Parathyroid adenoma (tissue), 2 donors: ENCODE measurements at regions not wholly inside any gene's neighbourhood (a gene's known extent, or its start where the extent isn't known, plus 50 kb on each side); places are given as distances from the start of the nearest gene placed in this dataset.

ENCODE experiments used
- H2AFZ ChIP-seq: fragments of 300-600 bp; sonication (generic); one replicate; pipeline ENCODE4 v1.7.0; 2017; ENCODE audit warnings: antibody characterized with exemption, mild to moderate bottlenecking
- H3K27ac ChIP-seq: fragments of 300-600 bp; sonication (generic); one replicate; pipeline ENCODE4 v1.7.0; 2017
- H3K27me3 ChIP-seq: fragments of 300-600 bp; sonication (generic); one replicate; pipeline ENCODE4 v1.7.0; 2017; ENCODE audit warnings: low read length; ENCODE audit not compliant: control insufficient read depth, insufficient read depth
- H3K36me3 ChIP-seq: fragments of 300-600 bp; sonication (generic); one replicate; pipeline ENCODE4 v1.7.0; 2017; ENCODE audit warnings: low read length; ENCODE audit not compliant: control insufficient read depth, insufficient read depth
- H3K4me1 ChIP-seq: fragments of 300-600 bp; sonication (generic); one replicate; pipeline ENCODE4 v1.7.0; 2017; ENCODE audit warnings: control low read depth
- H3K4me2 ChIP-seq: fragments of 300-600 bp; sonication (generic); one replicate; pipeline ENCODE4 v1.7.0; 2017; ENCODE audit warnings: low read length
- H3K4me3 ChIP-seq: fragments of 300-600 bp; sonication (generic); one replicate; pipeline ENCODE4 v1.7.0; 2017; ENCODE audit warnings: low read depth, low read length
- H3K79me2 ChIP-seq: fragments of 300-600 bp; sonication (generic); one replicate; pipeline ENCODE4 v1.7.0; 2017; ENCODE audit warnings: control low read depth
- H3K9ac ChIP-seq: fragments of 300-600 bp; sonication (generic); one replicate; pipeline ENCODE4 v1.7.0; 2017; ENCODE audit warnings: mild to moderate bottlenecking
- H3K9me3 ChIP-seq: fragments of 300-600 bp; sonication (generic); one replicate; pipeline ENCODE4 v1.7.0; 2017; ENCODE audit warnings: low read length; ENCODE audit not compliant: control insufficient read depth
- TF ChIP-seq, protein P1 (sequence below): fragments of 300-600 bp; sonication (generic); IDR thresholded peaks from one replicate; pipeline ENCODE4 v1.7.0; 2017; ENCODE audit warnings: antibody characterized with exemption, mild to moderate bottlenecking
- donor health status: primary hyperparathyroidism.

DNA sequence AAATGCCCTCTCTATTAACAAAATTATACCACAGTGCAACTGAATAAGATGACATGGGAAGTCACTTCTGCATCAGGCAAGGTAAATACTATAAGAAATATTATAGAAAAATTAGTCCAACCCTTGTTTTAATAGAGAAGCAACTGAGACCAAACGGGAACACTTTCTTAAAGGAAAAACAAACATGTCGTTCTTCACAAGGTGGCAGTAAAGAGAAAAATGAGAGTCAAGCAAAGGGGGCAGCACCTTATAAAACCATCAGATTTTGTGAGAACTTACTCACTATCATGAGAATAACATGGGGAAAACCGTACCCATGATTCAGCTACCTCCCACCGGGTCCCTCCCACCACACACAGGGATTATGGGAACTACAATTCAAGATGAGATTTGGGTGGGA lies 481.7 kb upstream of the CRIM1 start:
- TF ChIP-seq, protein P1, sequence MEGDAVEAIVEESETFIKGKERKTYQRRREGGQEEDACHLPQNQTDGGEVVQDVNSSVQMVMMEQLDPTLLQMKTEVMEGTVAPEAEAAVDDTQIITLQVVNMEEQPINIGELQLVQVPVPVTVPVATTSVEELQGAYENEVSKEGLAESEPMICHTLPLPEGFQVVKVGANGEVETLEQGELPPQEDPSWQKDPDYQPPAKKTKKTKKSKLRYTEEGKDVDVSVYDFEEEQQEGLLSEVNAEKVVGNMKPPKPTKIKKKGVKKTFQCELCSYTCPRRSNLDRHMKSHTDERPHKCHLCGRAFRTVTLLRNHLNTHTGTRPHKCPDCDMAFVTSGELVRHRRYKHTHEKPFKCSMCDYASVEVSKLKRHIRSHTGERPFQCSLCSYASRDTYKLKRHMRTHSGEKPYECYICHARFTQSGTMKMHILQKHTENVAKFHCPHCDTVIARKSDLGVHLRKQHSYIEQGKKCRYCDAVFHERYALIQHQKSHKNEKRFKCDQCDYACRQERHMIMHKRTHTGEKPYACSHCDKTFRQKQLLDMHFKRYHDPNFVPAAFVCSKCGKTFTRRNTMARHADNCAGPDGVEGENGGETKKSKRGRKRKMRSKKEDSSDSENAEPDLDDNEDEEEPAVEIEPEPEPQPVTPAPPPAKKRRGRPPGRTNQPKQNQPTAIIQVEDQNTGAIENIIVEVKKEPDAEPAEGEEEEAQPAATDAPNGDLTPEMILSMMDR: no peak
- no peaks in the 10 kb centered on the region for H3K9me3 ChIP-seq
- H3K27me3 ChIP-seq: no peaks in the 10 kb centered on the region
- H3K36me3 ChIP-seq: no peaks in the 10 kb centered on the region
- no peak overlapping the region for H3K4me3 ChIP-seq
- H3K9ac ChIP-seq: no peak overlapping the region
- H3K4me2 ChIP-seq: no peak overlapping the region
- no peak overlapping the region for H3K27ac ChIP-seq
- H3K79me2 ChIP-seq: no peaks in the 10 kb centered on the region
- no peak overlapping the region for H2AFZ ChIP-seq
- no peaks in the 10 kb centered on the region for H3K4me1 ChIP-seq

DNA sequence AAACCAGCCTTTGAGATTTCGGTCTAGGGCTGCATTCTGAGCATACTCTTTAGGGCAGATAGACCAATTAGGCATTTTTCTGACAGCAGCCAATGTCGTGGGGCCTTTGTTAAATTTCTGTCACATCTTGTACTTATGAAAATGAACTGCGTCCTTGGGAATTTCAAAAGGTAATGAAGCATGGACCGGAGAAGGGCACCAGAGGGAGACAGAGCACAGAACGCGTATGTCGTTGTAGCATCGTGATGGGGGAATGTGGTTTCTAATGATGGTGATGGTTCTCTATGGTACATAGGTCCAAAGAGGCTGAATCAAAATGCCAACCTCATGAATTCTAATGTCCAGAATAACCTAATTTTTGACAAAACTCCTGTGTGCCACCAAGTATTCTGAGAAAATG lies 483.9 kb upstream of the CRIM1 start:
- no peaks in the 10 kb centered on the region for H3K36me3 ChIP-seq
- no peak overlapping the region for H2AFZ ChIP-seq
- H3K4me2 ChIP-seq: no peak overlapping the region
- TF ChIP-seq, protein P1: no peak
- no peak overlapping the region for H3K9ac ChIP-seq
- H3K4me3 ChIP-seq: no peak overlapping the region
- no peaks in the 10 kb centered on the region for H3K79me2 ChIP-seq
- no peaks in the 10 kb centered on the region for H3K4me1 ChIP-seq
- no peaks in the 10 kb centered on the region for H3K27me3 ChIP-seq
- H3K27ac ChIP-seq: no peak overlapping the region
- H3K9me3 ChIP-seq: no peaks in the 10 kb centered on the region

DNA sequence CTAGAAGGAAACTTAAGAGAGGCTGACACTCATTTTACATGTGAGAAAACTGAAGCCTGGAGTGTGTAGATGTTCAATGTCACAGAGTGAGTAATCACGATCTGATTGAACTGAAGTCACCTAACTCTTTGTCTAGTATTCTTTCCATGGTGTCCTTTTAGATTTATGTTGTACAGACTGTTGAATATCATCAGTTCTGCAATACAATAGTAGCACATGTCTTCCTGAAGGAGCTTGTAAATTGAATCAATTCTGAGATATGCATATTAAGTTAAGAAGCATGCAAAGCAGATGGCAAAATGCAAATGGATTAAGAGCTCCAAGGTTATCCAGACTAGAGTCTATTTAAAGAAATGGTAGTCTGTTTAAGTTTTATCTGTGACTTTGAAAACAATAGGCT lies 484.9 kb upstream of the CRIM1 start:
- TF ChIP-seq, protein P1: no peak
- Histone ChIP-seq H3K4me3 (no peak overlapping the region), H3K27me3 (no peaks in the 10 kb centered on the region), H3K36me3 (no peaks in the 10 kb centered on the region), H3K9me3 (no peaks in the 10 kb centered on the region), H3K27ac (no peak overlapping the region), H3K4me1 (no peaks in the 10 kb centered on the region), H3K4me2 (no peak overlapping the region), H3K79me2 (no peaks in the 10 kb centered on the region), H3K9ac (no peak overlapping the region), H2AFZ (no peak overlapping the region)

DNA sequence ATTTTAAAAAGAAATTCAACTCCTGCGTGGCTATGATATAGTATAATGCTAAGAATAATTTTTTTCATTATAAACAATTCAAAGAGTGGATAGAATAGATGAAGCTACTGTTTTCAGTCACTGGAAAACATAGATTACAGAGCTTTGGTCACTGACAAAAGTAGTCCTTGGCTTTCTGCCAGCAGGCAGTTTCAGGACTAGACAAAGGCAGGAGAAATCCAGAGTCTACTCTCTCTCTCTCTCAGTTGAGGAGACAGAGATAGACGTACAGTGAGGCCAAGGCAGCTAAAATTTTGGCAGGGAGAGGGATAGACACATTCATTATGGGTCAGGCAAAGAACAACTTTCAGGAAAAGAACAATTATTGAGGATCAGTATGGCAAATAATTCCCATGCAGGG lies 491.4 kb upstream of the CRIM1 start:
- H2AFZ ChIP-seq: no peak overlapping the region
- H3K27ac ChIP-seq: no peak overlapping the region
- H3K9ac ChIP-seq: no peak overlapping the region
- no peaks in the 10 kb centered on the region for H3K27me3 ChIP-seq
- TF ChIP-seq, protein P1: no peak
- no peaks in the 10 kb centered on the region for H3K79me2 ChIP-seq
- no peak overlapping the region for H3K4me2 ChIP-seq
- no peaks in the 10 kb centered on the region for H3K4me1 ChIP-seq
- H3K9me3 ChIP-seq: no peaks in the 10 kb centered on the region
- no peak overlapping the region for H3K4me3 ChIP-seq
- H3K36me3 ChIP-seq: no peaks in the 10 kb centered on the region

DNA sequence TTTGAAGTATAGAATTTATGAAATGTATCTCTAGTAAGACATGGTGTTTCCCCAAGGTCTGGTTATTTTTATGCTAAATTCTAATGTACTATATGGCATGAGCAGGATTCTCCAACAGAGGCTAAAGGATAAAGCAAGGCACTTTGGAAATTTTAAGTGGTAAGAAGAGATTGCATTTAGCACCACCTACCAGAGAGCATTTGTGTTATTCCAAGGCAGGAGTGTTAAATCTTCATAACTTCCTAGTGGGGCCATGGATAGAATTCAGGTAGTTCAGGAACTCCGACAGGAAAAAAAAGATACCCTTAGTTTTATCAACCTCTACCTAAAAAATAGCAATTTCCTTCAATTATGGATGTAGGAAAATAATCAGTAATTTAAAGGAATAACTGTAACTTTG lies 497.4 kb upstream of the CRIM1 start:
- H3K4me1 ChIP-seq: no peaks in the 10 kb centered on the region
- no peak overlapping the region for H3K4me2 ChIP-seq
- TF ChIP-seq, protein P1: no peak
- H3K36me3 ChIP-seq: no peaks in the 10 kb centered on the region
- H3K4me3 ChIP-seq: no peak overlapping the region
- no peak overlapping the region for H2AFZ ChIP-seq
- H3K27me3 ChIP-seq: no peaks in the 10 kb centered on the region
- no peak overlapping the region for H3K9ac ChIP-seq
- no peaks in the 10 kb centered on the region for H3K9me3 ChIP-seq
- no peak overlapping the region for H3K27ac ChIP-seq
- no peaks in the 10 kb centered on the region for H3K79me2 ChIP-seq
